ENCODE measurements at regions not wholly inside any gene's neighbourhood (a gene's known extent, or its start where the extent isn't known, plus 50 kb on each side); places are given as distances from the start of the nearest gene placed in this dataset.

- TF ChIP-seq EP300 (IDR thresholded peaks at IDR 0.05) = no peak
- no peak for TF ChIP-seq CTCF (IDR thresholded peaks at IDR 0.05)
- no peak for TF ChIP-seq POLR2A (IDR thresholded peaks at IDR 0.05)
- no peak for TF ChIP-seq POLR2AphosphoS5 (IDR thresholded peaks at IDR 0.05)
Measured at GRCh38 chr2:195480121-195480520, 176.9 kb upstream of the SLC39A10 start.

All from suprapubic skin (tissue), 4 donors.